ENCODE measurements at regions not wholly inside any gene's neighbourhood (a gene's known extent, or its start where the extent isn't known, plus 50 kb on each side); places are given as distances from the start of the nearest gene placed in this dataset.

DNA sequence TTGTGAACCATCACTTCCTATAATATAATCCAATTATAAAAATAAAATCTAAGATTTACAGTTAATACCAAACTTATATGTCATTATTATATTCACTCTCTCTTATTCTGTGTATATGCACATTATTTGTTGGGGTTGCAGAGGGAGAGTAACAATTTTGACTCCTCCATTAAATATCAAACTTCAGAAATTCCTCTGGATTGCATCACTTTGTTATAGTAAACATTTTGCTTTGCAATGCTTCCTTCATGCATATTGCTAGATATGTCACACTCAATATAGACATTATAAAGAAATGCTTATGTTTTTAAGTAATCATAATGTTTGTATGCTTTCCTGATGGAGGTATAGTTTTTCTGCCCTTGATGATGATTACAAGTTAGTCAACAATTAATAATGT lies 999.0 kb upstream of the ADGRL2 start:
- TF ChIP-seq, protein P1, sequence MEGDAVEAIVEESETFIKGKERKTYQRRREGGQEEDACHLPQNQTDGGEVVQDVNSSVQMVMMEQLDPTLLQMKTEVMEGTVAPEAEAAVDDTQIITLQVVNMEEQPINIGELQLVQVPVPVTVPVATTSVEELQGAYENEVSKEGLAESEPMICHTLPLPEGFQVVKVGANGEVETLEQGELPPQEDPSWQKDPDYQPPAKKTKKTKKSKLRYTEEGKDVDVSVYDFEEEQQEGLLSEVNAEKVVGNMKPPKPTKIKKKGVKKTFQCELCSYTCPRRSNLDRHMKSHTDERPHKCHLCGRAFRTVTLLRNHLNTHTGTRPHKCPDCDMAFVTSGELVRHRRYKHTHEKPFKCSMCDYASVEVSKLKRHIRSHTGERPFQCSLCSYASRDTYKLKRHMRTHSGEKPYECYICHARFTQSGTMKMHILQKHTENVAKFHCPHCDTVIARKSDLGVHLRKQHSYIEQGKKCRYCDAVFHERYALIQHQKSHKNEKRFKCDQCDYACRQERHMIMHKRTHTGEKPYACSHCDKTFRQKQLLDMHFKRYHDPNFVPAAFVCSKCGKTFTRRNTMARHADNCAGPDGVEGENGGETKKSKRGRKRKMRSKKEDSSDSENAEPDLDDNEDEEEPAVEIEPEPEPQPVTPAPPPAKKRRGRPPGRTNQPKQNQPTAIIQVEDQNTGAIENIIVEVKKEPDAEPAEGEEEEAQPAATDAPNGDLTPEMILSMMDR (conservative IDR thresholded peaks at IDR 0.05; ENCODE audit: low read length): no peak
- TF ChIP-seq EZH2phosphoT487 (IDR thresholded peaks at IDR 0.05; ENCODE audit: borderline replicate concordance, low read depth, low read length): no peak
